OCI-LY3 (cell line): ENCODE measurements at regions not wholly inside any gene's neighbourhood (a gene's known extent, or its start where the extent isn't known, plus 50 kb on each side); places are given as distances from the start of the nearest gene placed in this dataset.
A peak's percentile ranks its signal among the peaks of the same experiment; 100 is the strongest.

ENCODE experiments used
- H2AFZ ChIP-seq: fragments of 200-600, 300-600 bp; shearing (Covaris generic); 2 replicates; pipeline ENCODE4 v1.6.0; 2014; ENCODE audit warnings: antibody characterized with exemption, low read depth, low read length
- H3K27ac ChIP-seq: fragments of 200-600, 300-600 bp; sonication (generic); 2 replicates; pipeline ENCODE4 v1.5.1; 2014; ENCODE audit warnings: mild to moderate bottlenecking, low read length, moderate library complexity, mixed read lengths
- H3K27me3 ChIP-seq: fragments of 200-600, 300-600 bp; sonication (generic); 2 replicates; pipeline ENCODE4 v1.6.1; 2014; ENCODE audit warnings: low read depth, low read length, mixed read lengths
- H3K36me3 ChIP-seq: fragments of 200-600, 300-600 bp; sonication (generic); replicated peaks from 2 replicates; pipeline ENCODE3; 2014; ENCODE audit warnings: low read depth, low read length, mixed read lengths
- H3K4me1 ChIP-seq: fragments of 300-600, 200-600 bp; sonication (generic); 2 replicates; pipeline ENCODE4 v1.6.1; 2014; ENCODE audit warnings: low read length, mixed read lengths
- H3K4me2 ChIP-seq: fragments of 200-600, 300-600 bp; sonication (generic); 2 replicates; pipeline ENCODE4 v1.6.1; 2014; ENCODE audit warnings: low read length, mixed read lengths
- H3K4me3 ChIP-seq: fragments of 300-600, 200-600 bp; sonication (generic); 2 replicates; pipeline ENCODE4 v1.5.1; 2014; ENCODE audit warnings: antibody characterized with exemption, mild to moderate bottlenecking, low read length, moderate library complexity
- H3K79me2 ChIP-seq: fragments of 300-600, 200-600 bp; shearing (Covaris generic); 2 replicates; pipeline ENCODE4 v1.6.1; 2014; ENCODE audit warnings: mild to moderate bottlenecking, low read length, mixed read lengths
- H3K9ac ChIP-seq: fragments of 300-600, 200-600 bp; shearing (Covaris generic); 2 replicates; pipeline ENCODE4 v1.6.0; 2014; ENCODE audit warnings: mild to moderate bottlenecking, low read length, moderate library complexity
- H3K9me3 ChIP-seq: fragments of 200-600, 300-600 bp; shearing (Covaris generic); 2 replicates; pipeline ENCODE4 v1.6.1; 2014; ENCODE audit warnings: low read length, mixed read lengths; ENCODE audit not compliant: insufficient read depth
- H4K20me1 ChIP-seq: fragments of 200-600, 300-600 bp; sonication (generic); 2 replicates; pipeline ENCODE4 v1.6.1; 2016; ENCODE audit warnings: low read length, mixed read lengths; ENCODE audit not compliant: insufficient read depth
- EZH2phosphoT487 ChIP-seq: fragments of 200-600 bp; shearing (Covaris generic); IDR thresholded peaks from 2 replicates; pipeline ENCODE4 v1.6.1; 2018; ENCODE audit warnings: antibody characterized with exemption, mixed run types, low read depth
- TF ChIP-seq, protein P1 (sequence below): fragments of 200-600, 300-600 bp; sonication (generic); IDR thresholded peaks from 2 replicates; pipeline ENCODE4 v1.5.1; 2014; ENCODE audit warnings: antibody characterized with exemption, low read length, low read depth

DNA sequence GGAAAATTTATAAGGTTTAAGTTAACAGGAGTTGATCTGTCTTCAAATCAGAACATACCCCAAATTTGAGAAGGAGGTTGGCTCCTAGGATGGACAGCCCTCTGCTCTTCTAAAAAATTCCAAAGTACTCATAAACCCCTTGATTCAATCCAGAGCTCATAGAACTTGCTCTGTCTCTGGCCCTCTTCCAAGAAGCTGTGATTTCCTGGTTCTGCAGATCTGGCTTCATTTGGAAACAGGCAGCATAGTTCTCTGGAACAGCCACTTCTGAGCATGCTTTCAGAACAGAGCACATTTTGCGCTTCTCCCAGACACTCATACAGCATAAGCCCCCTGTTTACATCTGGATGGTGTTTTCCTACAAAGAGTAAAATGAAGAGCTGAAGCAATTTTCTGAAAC lies 96.7 kb downstream of the KBTBD8 start:
- no peaks in the 10 kb centered on the region for H3K36me3 ChIP-seq
- H3K9ac ChIP-seq: no peak overlapping the region
- H3K4me3 ChIP-seq: no peak overlapping the region
- no peaks in the 10 kb centered on the region for H3K9me3 ChIP-seq
- peaks cover 7% of the 10 kb centered on the region for H3K4me1 ChIP-seq
- no peak overlapping the region for H2AFZ ChIP-seq
- H3K4me2 ChIP-seq: no peak overlapping the region
- H3K79me2 ChIP-seq: no peaks in the 10 kb centered on the region
- H3K27me3 ChIP-seq: no peaks in the 10 kb centered on the region
- TF ChIP-seq EZH2phosphoT487: no peak
- TF ChIP-seq, protein P1, sequence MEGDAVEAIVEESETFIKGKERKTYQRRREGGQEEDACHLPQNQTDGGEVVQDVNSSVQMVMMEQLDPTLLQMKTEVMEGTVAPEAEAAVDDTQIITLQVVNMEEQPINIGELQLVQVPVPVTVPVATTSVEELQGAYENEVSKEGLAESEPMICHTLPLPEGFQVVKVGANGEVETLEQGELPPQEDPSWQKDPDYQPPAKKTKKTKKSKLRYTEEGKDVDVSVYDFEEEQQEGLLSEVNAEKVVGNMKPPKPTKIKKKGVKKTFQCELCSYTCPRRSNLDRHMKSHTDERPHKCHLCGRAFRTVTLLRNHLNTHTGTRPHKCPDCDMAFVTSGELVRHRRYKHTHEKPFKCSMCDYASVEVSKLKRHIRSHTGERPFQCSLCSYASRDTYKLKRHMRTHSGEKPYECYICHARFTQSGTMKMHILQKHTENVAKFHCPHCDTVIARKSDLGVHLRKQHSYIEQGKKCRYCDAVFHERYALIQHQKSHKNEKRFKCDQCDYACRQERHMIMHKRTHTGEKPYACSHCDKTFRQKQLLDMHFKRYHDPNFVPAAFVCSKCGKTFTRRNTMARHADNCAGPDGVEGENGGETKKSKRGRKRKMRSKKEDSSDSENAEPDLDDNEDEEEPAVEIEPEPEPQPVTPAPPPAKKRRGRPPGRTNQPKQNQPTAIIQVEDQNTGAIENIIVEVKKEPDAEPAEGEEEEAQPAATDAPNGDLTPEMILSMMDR: no peak
- no peaks in the 10 kb centered on the region for H4K20me1 ChIP-seq
- no peak overlapping the region for H3K27ac ChIP-seq

DNA sequence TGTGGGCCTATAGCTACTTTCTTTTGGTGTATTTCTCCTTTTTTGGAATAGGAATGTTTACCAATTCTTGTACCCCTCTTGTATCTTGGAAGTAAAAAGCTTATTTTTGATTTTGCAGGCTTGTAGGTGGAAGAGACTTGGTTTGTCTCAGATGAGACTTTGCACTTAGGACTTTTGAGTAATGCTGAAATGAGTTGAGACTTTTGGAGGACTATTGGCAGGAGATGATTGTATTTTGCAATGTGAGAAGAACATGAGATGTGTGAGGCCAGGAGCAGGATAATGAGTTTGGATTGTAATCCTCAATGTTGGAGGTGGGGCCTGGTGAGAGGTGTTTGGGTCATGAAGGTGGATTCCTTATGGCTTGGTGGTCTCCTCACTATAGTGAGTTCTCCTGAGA lies 106.3 kb downstream of the KBTBD8 start:
- Histone ChIP-seq H3K79me2 (no peaks in the 10 kb centered on the region), H3K9ac (no peak overlapping the region), H3K36me3 (no peaks in the 10 kb centered on the region), H2AFZ (no peak overlapping the region), H3K4me3 (no peak overlapping the region), H3K27ac (no peak overlapping the region), H3K4me1 (no peaks in the 10 kb centered on the region), H3K9me3 (no peaks in the 10 kb centered on the region), H4K20me1 (no peaks in the 10 kb centered on the region), H3K27me3 (no peaks in the 10 kb centered on the region), H3K4me2 (no peak overlapping the region)
- TF ChIP-seq, protein P1: no peak
- TF ChIP-seq EZH2phosphoT487: no peak

DNA sequence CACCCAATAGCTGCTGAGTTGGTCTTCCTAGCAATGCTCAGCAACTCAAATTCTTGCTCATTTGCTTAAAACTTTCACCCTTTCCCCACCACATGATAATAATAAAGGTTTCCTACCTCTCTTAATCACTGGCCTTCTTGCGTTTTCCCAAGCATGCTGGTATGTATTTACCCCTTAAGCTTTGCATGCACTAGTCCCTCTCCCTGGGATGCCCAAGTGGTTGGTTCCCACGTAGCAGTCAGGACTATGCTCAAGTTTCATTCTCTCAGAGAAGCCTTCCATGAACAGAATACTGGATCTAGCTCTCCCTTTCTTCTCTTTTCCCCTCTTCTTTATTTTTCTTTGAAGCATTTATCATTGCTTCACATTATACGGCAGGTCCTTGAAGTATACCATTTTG lies 108.8 kb downstream of the KBTBD8 start:
- no peak for TF ChIP-seq EZH2phosphoT487
- TF ChIP-seq, protein P1: no peak
- Histone ChIP-seq H3K27me3 (no peaks in the 10 kb centered on the region), H2AFZ (no peak overlapping the region)

DNA sequence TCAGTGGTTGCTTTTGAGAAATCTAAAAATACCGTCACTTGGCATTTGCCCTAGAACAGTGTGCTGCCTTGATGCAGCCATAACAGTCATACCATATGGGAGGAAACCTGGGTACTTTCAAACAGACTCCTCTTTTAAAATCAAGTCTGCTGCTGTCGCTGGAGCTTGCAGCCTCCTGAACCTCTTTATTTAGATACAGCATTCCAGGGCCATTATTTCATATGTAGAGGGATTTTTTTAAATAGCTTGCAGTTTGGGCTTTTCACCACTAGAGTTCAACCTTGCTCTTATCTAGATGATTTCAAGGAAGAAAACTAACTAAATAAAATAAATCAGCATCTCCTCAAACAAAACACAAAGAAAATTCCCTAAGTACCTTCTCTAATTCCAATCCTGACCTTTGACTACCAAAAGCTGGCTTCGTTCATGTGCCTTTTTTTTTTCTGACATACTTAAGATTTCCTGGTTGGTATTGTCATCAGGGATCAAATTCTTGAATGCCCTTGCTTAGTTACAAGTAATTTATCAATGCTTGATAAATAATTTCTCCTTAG lies 111.6 kb downstream of the KBTBD8 start:
- no peaks in the 10 kb centered on the region for H3K27me3 ChIP-seq
- TF ChIP-seq EZH2phosphoT487: no peak
- TF ChIP-seq, protein P1: peak; percentile 87
- H3K36me3 ChIP-seq: no peaks in the 10 kb centered on the region
- H3K9me3 ChIP-seq: no peaks in the 10 kb centered on the region
- H3K27ac ChIP-seq: no peak overlapping the region
- H3K4me1 ChIP-seq: no peaks in the 10 kb centered on the region
- no peak overlapping the region for H3K9ac ChIP-seq
- H3K4me2 ChIP-seq: no peak overlapping the region
- H4K20me1 ChIP-seq: peaks cover 6% of the 10 kb centered on the region; the same call in 1 of the 2 replicates
- no peaks in the 10 kb centered on the region for H3K79me2 ChIP-seq
- H3K4me3 ChIP-seq: no peak overlapping the region
- no peak overlapping the region for H2AFZ ChIP-seq

More for the DNA sequence above, 108.8 kb downstream of the KBTBD8 start:
- Histone ChIP-seq H3K4me2 (no peak overlapping the region), H3K4me3 (no peak overlapping the region), H3K79me2 (no peaks in the 10 kb centered on the region), H3K9me3 (no peaks in the 10 kb centered on the region), H4K20me1 (no peaks in the 10 kb centered on the region), H3K4me1 (no peaks in the 10 kb centered on the region), H3K9ac (no peak overlapping the region), H3K27ac (no peak overlapping the region), H3K36me3 (no peaks in the 10 kb centered on the region)
